ENCODE measurements at regions not wholly inside any gene's neighbourhood (a gene's known extent, or its start where the extent isn't known, plus 50 kb on each side); places are given as distances from the start of the nearest gene placed in this dataset.

GRCh38 chr2:45209302-45209701 is 200.1 kb upstream of the SIX2 start:
- TF ChIP-seq, protein P1, sequence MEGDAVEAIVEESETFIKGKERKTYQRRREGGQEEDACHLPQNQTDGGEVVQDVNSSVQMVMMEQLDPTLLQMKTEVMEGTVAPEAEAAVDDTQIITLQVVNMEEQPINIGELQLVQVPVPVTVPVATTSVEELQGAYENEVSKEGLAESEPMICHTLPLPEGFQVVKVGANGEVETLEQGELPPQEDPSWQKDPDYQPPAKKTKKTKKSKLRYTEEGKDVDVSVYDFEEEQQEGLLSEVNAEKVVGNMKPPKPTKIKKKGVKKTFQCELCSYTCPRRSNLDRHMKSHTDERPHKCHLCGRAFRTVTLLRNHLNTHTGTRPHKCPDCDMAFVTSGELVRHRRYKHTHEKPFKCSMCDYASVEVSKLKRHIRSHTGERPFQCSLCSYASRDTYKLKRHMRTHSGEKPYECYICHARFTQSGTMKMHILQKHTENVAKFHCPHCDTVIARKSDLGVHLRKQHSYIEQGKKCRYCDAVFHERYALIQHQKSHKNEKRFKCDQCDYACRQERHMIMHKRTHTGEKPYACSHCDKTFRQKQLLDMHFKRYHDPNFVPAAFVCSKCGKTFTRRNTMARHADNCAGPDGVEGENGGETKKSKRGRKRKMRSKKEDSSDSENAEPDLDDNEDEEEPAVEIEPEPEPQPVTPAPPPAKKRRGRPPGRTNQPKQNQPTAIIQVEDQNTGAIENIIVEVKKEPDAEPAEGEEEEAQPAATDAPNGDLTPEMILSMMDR (optimal IDR thresholded peaks at IDR 0.05 in 1 of 3, IDR thresholded peaks at IDR 0.05 in 1 of 3, conservative IDR thresholded peaks at IDR 0.05 in 1 of 3; ENCODE audit: extremely low read depth in 1 of 3, insufficient read depth in 2 of 3, low read length in 3 of 3), result no peak
- TF ChIP-seq EZH2 (IDR thresholded peaks at IDR 0.05; ENCODE audit: low read length), result no peak

Measured in keratinocyte (primary cell).